Uterus (tissue), 3 donors: ENCODE measurements at regions not wholly inside any gene's neighbourhood (a gene's known extent, or its start where the extent isn't known, plus 50 kb on each side); places are given as distances from the start of the nearest gene placed in this dataset.

ENCODE experiments used
- DNase-seq, 2 donors: peaks; one replicate each; pipeline ENCODE4 v3.0.0-alpha.2; 2019 to 2020
- H3K27ac ChIP-seq, 2 donors: fragments of 200-600 bp; sonication (generic); 1 replicate in 1 of 2; 2 replicates in 1 of 2; pipeline ENCODE4 v1.5.1; 2016 to 2018
- H3K27me3 ChIP-seq, 2 donors: fragments of 200-600 bp; sonication (generic); one replicate each; pipeline ENCODE4 v1.5.1; 2018 to 2019; ENCODE audit warnings: control low read depth in 1 of 2
- H3K36me3 ChIP-seq, 2 donors: fragments of 200-600 bp; sonication (generic); one replicate each; pipeline ENCODE4 v1.5.1; 2019; ENCODE audit warnings: control low read depth in 1 of 2
- H3K4me1 ChIP-seq, 2 donors: fragments of 200-600 bp; sonication (generic); one replicate each; pipeline ENCODE4 v1.5.1; 2018 to 2019; ENCODE audit warnings: control low read depth in 1 of 2
- H3K4me3 ChIP-seq, 2 donors: fragments of 200-600 bp; sonication (generic); 1 replicate in 1 of 2; 2 replicates in 1 of 2; pipeline ENCODE4 v1.5.1; 2018 to 2019; ENCODE audit warnings: mild to moderate bottlenecking in 1 of 2
- H3K9me3 ChIP-seq, 2 donors: fragments of 200-600 bp; sonication (generic); one replicate each; pipeline ENCODE4 v1.5.1; 2019; ENCODE audit warnings: control low read depth in 1 of 2
- CTCF ChIP-seq, 4 experiments: fragments of 200-600 bp in 2 of 4; fragments of 450-650 bp in 2 of 4; sonication (generic) in 2 of 4; IDR thresholded peaks; one replicate each; pipeline ENCODE4 v1.5.1; 2016 to 2019; ENCODE audit warnings: antibody characterized with exemption in 4 of 4, mild to moderate bottlenecking in 2 of 4, moderate library complexity in 1 of 4
- POLR2A ChIP-seq, 2 donors: fragments of 450-650 bp; IDR thresholded peaks; one replicate each; pipeline ENCODE4 v1.6.1; 2016; ENCODE audit warnings: antibody characterized with exemption in 2 of 2, mild to moderate bottlenecking in 1 of 2, moderate library complexity in 1 of 2
- intact Hi-C: fragments of 100-400 bp; cut with DNase I; formaldehyde crosslinking; loops from one replicate; pipeline ENCODE4 v1.15.1; 2023; ENCODE audit warnings: low total_unique reads
- donor health status: DM: yes; HTN: yes; CAD: no.

GRCh38 chr18:10391506-10391905 lies 62.9 kb upstream of the APCDD1 start:
- Histone ChIP-seq H3K4me1 (no peaks in the 10 kb centered on the region), H3K36me3 (no peaks in the 10 kb centered on the region), H3K9me3 (no peaks in the 10 kb centered on the region), H3K27me3 (no peaks in the 10 kb centered on the region), H3K27ac (no peak overlapping the region), H3K4me3 (no peak overlapping the region)
- intact Hi-C loops = no loop called here
- no peak for DNase-seq
- TF ChIP-seq POLR2A (IDR thresholded peaks at IDR 0.05) (no peak), CTCF (IDR thresholded peaks at IDR 0.05) (no peak)

GRCh38 chr18:10397004-10397403 lies 57.4 kb upstream of the APCDD1 start:
- no peak overlapping the region for H3K27ac ChIP-seq
- no peak for DNase-seq
- intact Hi-C loops = no loop called here
- H3K27me3 ChIP-seq = no peaks in the 10 kb centered on the region
- no peak overlapping the region for H3K4me3 ChIP-seq
- H3K4me1 ChIP-seq = no peaks in the 10 kb centered on the region
- H3K36me3 ChIP-seq = no peaks in the 10 kb centered on the region
- no peaks in the 10 kb centered on the region for H3K9me3 ChIP-seq
- TF ChIP-seq CTCF (IDR thresholded peaks at IDR 0.05) (no peak), POLR2A (IDR thresholded peaks at IDR 0.05) (no peak)

DNA sequence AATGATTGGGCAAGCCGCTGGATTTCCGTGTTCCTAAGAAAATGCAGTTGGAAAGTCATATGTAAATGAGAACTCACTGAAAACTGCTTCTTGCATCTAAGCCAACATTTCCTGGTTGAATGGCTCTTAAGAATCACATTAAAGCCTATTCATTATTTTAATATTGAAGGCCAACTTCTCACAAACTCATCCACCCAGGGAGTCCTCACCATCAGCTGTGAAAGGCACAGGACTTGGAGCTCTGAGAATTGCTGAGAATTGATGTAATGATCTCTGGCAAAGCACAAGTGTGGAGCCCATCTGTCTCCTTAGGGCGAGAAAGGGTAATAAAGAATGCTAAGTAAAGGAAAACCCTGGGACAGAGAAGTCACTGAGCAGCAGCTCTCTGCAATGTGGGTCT lies 55.9 kb upstream of the APCDD1 start:
- intact Hi-C loops = no loop called here
- H3K9me3 ChIP-seq = no peaks in the 10 kb centered on the region
- no peak for TF ChIP-seq CTCF (IDR thresholded peaks at IDR 0.05)
- no peak for TF ChIP-seq POLR2A (IDR thresholded peaks at IDR 0.05)
- no peaks in the 10 kb centered on the region for H3K36me3 ChIP-seq
- H3K27me3 ChIP-seq = no peaks in the 10 kb centered on the region
- no peaks in the 10 kb centered on the region for H3K4me1 ChIP-seq
- no peak overlapping the region for H3K4me3 ChIP-seq
- DNase-seq = no peak
- no peak overlapping the region for H3K27ac ChIP-seq

GRCh38 chr18:10399465-10399864 lies 55.0 kb upstream of the APCDD1 start:
- no peak for DNase-seq
- no peaks in the 10 kb centered on the region for H3K4me1 ChIP-seq
- no peaks in the 10 kb centered on the region for H3K9me3 ChIP-seq
- no peaks in the 10 kb centered on the region for H3K27me3 ChIP-seq
- intact Hi-C loops = no loop called here
- no peak overlapping the region for H3K27ac ChIP-seq
- H3K36me3 ChIP-seq = no peaks in the 10 kb centered on the region
- H3K4me3 ChIP-seq = no peak overlapping the region
- TF ChIP-seq CTCF (IDR thresholded peaks at IDR 0.05) (no peak), POLR2A (IDR thresholded peaks at IDR 0.05) (no peak)

GRCh38 chr18:10400534-10401307 lies 53.7 kb upstream of the APCDD1 start:
- no peak for DNase-seq
- no peak overlapping the region for H3K27ac ChIP-seq
- no peak for TF ChIP-seq POLR2A (IDR thresholded peaks at IDR 0.05)
- no peak for TF ChIP-seq CTCF (IDR thresholded peaks at IDR 0.05)
- H3K9me3 ChIP-seq = no peaks in the 10 kb centered on the region
- intact Hi-C loops = no loop called here
- no peaks in the 10 kb centered on the region for H3K36me3 ChIP-seq
- no peak overlapping the region for H3K4me3 ChIP-seq
- no peaks in the 10 kb centered on the region for H3K27me3 ChIP-seq
- no peaks in the 10 kb centered on the region for H3K4me1 ChIP-seq
